Activated T-helper 2 cell treated with anti-CD3 and anti-CD28 coated beads, Interferon-gamma antibody, Interleukin-2, Interleukin-4, amounts not matched to agents 10 μg/mL and 5 μg/mL and 100 μg/mL, durations not matched to agents 14 hours and 24 hours and 36 hours (primary cell): ENCODE measurements at regions not wholly inside any gene's neighbourhood (a gene's known extent, or its start where the extent isn't known, plus 50 kb on each side); places are given as distances from the start of the nearest gene placed in this dataset.
"Not testable (repeated sequence)": the region's sequence is repeated elsewhere in the genome, so short reads cannot be mapped to it uniquely, and the experiment has no call there.

Source experiments
- DNase-seq: peaks from one replicate; pipeline ENCODE4 v3.0.0; 2021; ENCODE audit warnings: low spot score
- H3K27ac Mint-ChIP-seq: one replicate; pipeline ENCODE4 v1.8.0; 2021; ENCODE audit warnings: mixed read lengths
- H3K27me3 Mint-ChIP-seq: one replicate; pipeline ENCODE4 v1.8.0; 2021; ENCODE audit warnings: low read depth, mixed read lengths
- H3K36me3 Mint-ChIP-seq: one replicate; pipeline ENCODE4 v1.8.0; 2021; ENCODE audit warnings: low read depth, mixed read lengths
- H3K4me1 Mint-ChIP-seq: one replicate; pipeline ENCODE4 v1.8.0; 2021; ENCODE audit warnings: low read depth, mixed read lengths
- H3K4me3 Mint-ChIP-seq: one replicate; pipeline ENCODE4 v1.8.0; 2021; ENCODE audit warnings: low read depth, mild to moderate bottlenecking, moderate library complexity, mixed read lengths
- H3K9me3 Mint-ChIP-seq: one replicate; pipeline ENCODE4 v1.8.0; 2021; ENCODE audit warnings: mixed read lengths
- intact Hi-C: fragments of 100-400 bp; cut with micrococcal nuclease; formaldehyde crosslinking; loops from one replicate; pipeline ENCODE4 v1.15.1; 2023

GRCh38 chr10:29380599-29381511 lies 92.0 kb downstream of the LYZL1 start:
- H3K4me1 Mint-ChIP-seq, H3K27ac Mint-ChIP-seq, intact Hi-C loops, H3K9me3 Mint-ChIP-seq, H3K36me3 Mint-ChIP-seq, DNase-seq, H3K27me3 Mint-ChIP-seq, H3K4me3 Mint-ChIP-seq: not testable (repeated sequence)

GRCh38 chr10:29386342-29386999 lies 97.6 kb downstream of the LYZL1 start:
- Mint-ChIP-seq H3K36me3 (no peaks in the 10 kb centered on the region), H3K27me3 (peaks cover 8% of the 10 kb centered on the region), H3K4me3 (no peak overlapping the region), H3K27ac (no peak overlapping the region), H3K9me3 (no peaks in the 10 kb centered on the region), H3K4me1 (peaks cover 6% of the 10 kb centered on the region)
- DNase-seq: no peak
- intact Hi-C loops: loop anchor here (2.0 kb wide), 1 partner anchor 62 kb away; no protein-coding TSS in a partner anchor

- Mint-ChIP-seq H3K9me3 (no peaks in the 10 kb centered on the region), H3K36me3 (no peaks in the 10 kb centered on the region), H3K27ac (no peak overlapping the region), H3K27me3 (peaks cover 12% of the 10 kb centered on the region), H3K4me1 (peaks cover 6% of the 10 kb centered on the region), H3K4me3 (no peak overlapping the region)
- DNase-seq: no peak
- intact Hi-C loops: loop anchor here (2.0 kb wide), 1 partner anchor 62 kb away; no protein-coding TSS in a partner anchor
Observed at GRCh38 chr10:29387269-29387668, 98.4 kb downstream of the LYZL1 start.

- H3K36me3 Mint-ChIP-seq, H3K4me1 Mint-ChIP-seq, H3K9me3 Mint-ChIP-seq, DNase-seq, intact Hi-C loops, H3K4me3 Mint-ChIP-seq, H3K27ac Mint-ChIP-seq: not testable (repeated sequence)
- peaks cover 11% of the 10 kb centered on the region for H3K27me3 Mint-ChIP-seq
Observed at GRCh38 chr10:29388112-29388511, 99.2 kb downstream of the LYZL1 start.

- no peak overlapping the region for H3K4me3 Mint-ChIP-seq
- DNase-seq: no peak
- H3K27me3 Mint-ChIP-seq: peaks cover 13% of the 10 kb centered on the region
- intact Hi-C loops: no loop called here
- H3K4me1 Mint-ChIP-seq: peaks cover 4% of the 10 kb centered on the region
- H3K27ac Mint-ChIP-seq: no peak overlapping the region
- no peaks in the 10 kb centered on the region for H3K9me3 Mint-ChIP-seq
- H3K36me3 Mint-ChIP-seq: no peaks in the 10 kb centered on the region
Observed at GRCh38 chr10:29389493-29389892, 100.6 kb downstream of the LYZL1 start.

- H3K27me3 Mint-ChIP-seq: peaks cover 13% of the 10 kb centered on the region
- no peaks in the 10 kb centered on the region for H3K9me3 Mint-ChIP-seq
- H3K4me1 Mint-ChIP-seq: peaks cover 4% of the 10 kb centered on the region
- no peak for DNase-seq
- intact Hi-C loops: no loop called here
- no peak overlapping the region for H3K27ac Mint-ChIP-seq
- H3K36me3 Mint-ChIP-seq: no peaks in the 10 kb centered on the region
- H3K4me3 Mint-ChIP-seq: no peak overlapping the region
Observed at GRCh38 chr10:29389935-29390334, 101.1 kb downstream of the LYZL1 start.

- no peaks in the 10 kb centered on the region for H3K9me3 Mint-ChIP-seq
- H3K36me3 Mint-ChIP-seq: no peaks in the 10 kb centered on the region
- H3K4me3 Mint-ChIP-seq: no peak overlapping the region
- intact Hi-C loops: no loop called here
- H3K4me1 Mint-ChIP-seq: peaks cover 2% of the 10 kb centered on the region
- H3K27me3 Mint-ChIP-seq: peaks cover 24% of the 10 kb centered on the region
- H3K27ac Mint-ChIP-seq: no peak overlapping the region
- DNase-seq: no peak
Observed at GRCh38 chr10:29392376-29393021, 103.6 kb downstream of the LYZL1 start.

- intact Hi-C loops: no loop called here
- no peaks in the 10 kb centered on the region for H3K36me3 Mint-ChIP-seq
- H3K27ac Mint-ChIP-seq: no peak overlapping the region
- H3K9me3 Mint-ChIP-seq: no peaks in the 10 kb centered on the region
- no peak overlapping the region for H3K4me3 Mint-ChIP-seq
- peaks cover 20% of the 10 kb centered on the region for H3K27me3 Mint-ChIP-seq
- peaks cover 2% of the 10 kb centered on the region for H3K4me1 Mint-ChIP-seq
- DNase-seq: no peak
Observed at GRCh38 chr10:29394321-29394932, 105.6 kb downstream of the LYZL1 start.

GRCh38 chr10:29395409-29395808 lies 106.5 kb downstream of the LYZL1 start:
- Mint-ChIP-seq H3K4me1 (peaks cover 2% of the 10 kb centered on the region), H3K9me3 (no peaks in the 10 kb centered on the region), H3K27me3 (peaks cover 20% of the 10 kb centered on the region), H3K4me3 (no peak overlapping the region), H3K36me3 (no peaks in the 10 kb centered on the region), H3K27ac (no peak overlapping the region)
- DNase-seq: no peak
- intact Hi-C loops: no loop called here

- DNase-seq: no peak
- no peak overlapping the region for H3K4me3 Mint-ChIP-seq
- peaks cover 10% of the 10 kb centered on the region for H3K9me3 Mint-ChIP-seq
- intact Hi-C loops: no loop called here
- no peaks in the 10 kb centered on the region for H3K36me3 Mint-ChIP-seq
- no peak overlapping the region for H3K27ac Mint-ChIP-seq
- H3K27me3 Mint-ChIP-seq: peaks cover 19% of the 10 kb centered on the region
- peaks cover 2% of the 10 kb centered on the region for H3K4me1 Mint-ChIP-seq
Observed at GRCh38 chr10:29397221-29397620, 108.4 kb downstream of the LYZL1 start.

GRCh38 chr10:29403208-29403607 lies 114.3 kb downstream of the LYZL1 start:
- no peak overlapping the region for H3K27ac Mint-ChIP-seq
- no peak overlapping the region for H3K4me3 Mint-ChIP-seq
- no peaks in the 10 kb centered on the region for H3K36me3 Mint-ChIP-seq
- intact Hi-C loops: no loop called here
- H3K9me3 Mint-ChIP-seq: peaks cover 22% of the 10 kb centered on the region
- DNase-seq: no peak
- H3K27me3 Mint-ChIP-seq: peaks cover 5% of the 10 kb centered on the region
- H3K4me1 Mint-ChIP-seq: no peaks in the 10 kb centered on the region

- peaks cover 2% of the 10 kb centered on the region for H3K27me3 Mint-ChIP-seq
- H3K9me3 Mint-ChIP-seq: peaks cover 11% of the 10 kb centered on the region
- H3K36me3 Mint-ChIP-seq: peaks cover 11% of the 10 kb centered on the region
- H3K4me1 Mint-ChIP-seq: peaks cover 20% of the 10 kb centered on the region
- H3K27ac Mint-ChIP-seq: no peak overlapping the region
- intact Hi-C loops: no loop called here
- H3K4me3 Mint-ChIP-seq: no peak overlapping the region
- DNase-seq: no peak
Observed at GRCh38 chr10:29407280-29407858, 118.5 kb downstream of the LYZL1 start.
